ENCODE measurements at regions not wholly inside any gene's neighbourhood (a gene's known extent, or its start where the extent isn't known, plus 50 kb on each side); places are given as distances from the start of the nearest gene placed in this dataset.

DNA sequence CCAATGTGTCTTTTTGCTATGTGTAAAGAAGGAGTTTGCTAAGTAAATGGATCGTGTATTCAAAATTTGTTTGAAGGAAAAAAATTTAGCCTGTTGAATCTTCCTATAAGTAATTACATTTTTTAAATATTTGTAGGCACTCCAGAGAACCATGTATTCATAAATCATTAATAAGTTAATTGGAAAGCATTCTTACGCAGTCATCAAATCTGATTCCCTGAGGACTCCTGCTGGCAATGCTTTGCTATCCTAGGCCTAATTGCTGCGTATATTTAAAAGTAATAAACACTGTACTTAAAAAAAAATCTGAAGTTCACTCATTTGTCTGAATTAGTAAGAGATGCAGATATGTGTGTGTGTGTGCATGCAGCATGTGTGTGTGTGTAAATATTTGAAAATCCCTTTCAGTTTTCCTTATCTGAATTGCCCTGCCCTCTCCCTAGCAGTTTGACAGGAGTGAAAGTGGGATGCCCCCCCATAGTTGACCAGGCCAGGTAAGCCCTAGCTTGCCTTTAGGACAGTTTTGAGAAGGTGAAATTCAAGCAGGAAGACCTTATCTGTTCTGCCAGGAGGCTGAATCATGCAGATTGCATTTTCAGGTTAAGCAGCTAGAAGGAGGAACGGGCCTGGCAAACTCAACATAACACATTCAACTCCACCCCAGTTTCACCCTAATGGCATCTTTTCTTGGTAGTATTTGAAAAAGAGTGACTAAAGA is 81.2 kb upstream of the DNAH5 start:
- no peak for DNase-seq
- Histone ChIP-seq H2BK5ac (ENCODE audit: insufficient read length, low read length) (no peak overlapping the region), H3K79me1 (ENCODE audit: insufficient read depth, low read depth, low read length, poor library complexity, severe bottlenecking) (no peaks in the 10 kb centered on the region), H3K4me1 (ENCODE audit: insufficient read depth, low read length) (no peaks in the 10 kb centered on the region), H2BK120ac (ENCODE audit: low read depth, low read length, poor library complexity, severe bottlenecking) (no peak overlapping the region), H2AK5ac (ENCODE audit: insufficient read length, low read length) (no peak overlapping the region), H3T11ph (ENCODE audit: low read length) (no peak overlapping the region), H2BK12ac (ENCODE audit: insufficient read length, low read depth, low read length) (no peak overlapping the region), H4K91ac (ENCODE audit: insufficient read length, low read depth, low read length) (no peak overlapping the region), H2BK20ac (ENCODE audit: low read depth, low read length, poor library complexity, severe bottlenecking) (no peak overlapping the region), H3K14ac (ENCODE audit: insufficient read depth, low read length) (no peak overlapping the region), H3K9me3 (ENCODE audit: control insufficient read depth, low read depth, low read length) (no peaks in the 10 kb centered on the region), H3K4me2 (ENCODE audit: insufficient read depth, insufficient read length, low read length) (no peak overlapping the region), H3K56ac (ENCODE audit: insufficient read length, low read depth, low read length) (no peak overlapping the region), H4K20me1 (ENCODE audit: control insufficient read depth, insufficient read depth, insufficient read length) (no peaks in the 10 kb centered on the region), H4K8ac (replicated peaks; ENCODE audit: insufficient read length, low read depth, low read length) (no peak overlapping the region), H3K23ac (ENCODE audit: insufficient read length, low read depth, low read length) (no peak overlapping the region), H3K27me3 (ENCODE audit: insufficient read depth, low read length) (no peaks in the 10 kb centered on the region), H4K5ac (ENCODE audit: insufficient read length, low read depth, low read length) (no peak overlapping the region), H2BK15ac (ENCODE audit: low read depth, low read length) (no peak overlapping the region), H3K79me2 (ENCODE audit: insufficient read depth, low read length) (no peaks in the 10 kb centered on the region), H3K18ac (ENCODE audit: insufficient read length, low read depth, low read length) (no peak overlapping the region), H3K27ac (ENCODE audit: insufficient read length, low read depth, low read length) (no peak overlapping the region), H3K23me2 (ENCODE audit: insufficient read length, low read depth, low read length, poor library complexity, severe bottlenecking) (no peaks in the 10 kb centered on the region), H3K4ac (ENCODE audit: low read depth, low read length) (no peak overlapping the region), H3K9ac (ENCODE audit: extremely low read depth, insufficient read length, low read length) (no peak overlapping the region), H2AFZ (ENCODE audit: low read length) (no peak overlapping the region)
- Mint-ChIP-seq H3K27me3 (ENCODE audit: low read depth) (no peaks in the 10 kb centered on the region; the same call in 1 of the 2 replicates), H3K27ac (no peak overlapping the region), H3K36me3 (ENCODE audit: insufficient read depth in 1 of 3, low read depth in 3 of 3) (no peaks in the 10 kb centered on the region), H3K9me3 (no peaks in the 10 kb centered on the region), H3K4me3 (no peak overlapping the region), H3K4me1 (no peaks in the 10 kb centered on the region)
- no CpG with 5 or more reads among the region's 4 CpGs for WGBS (ENCODE audit: extremely low coverage, insufficient read length, low lambda C conversion rate)
- TF ChIP-seq, protein P1, sequence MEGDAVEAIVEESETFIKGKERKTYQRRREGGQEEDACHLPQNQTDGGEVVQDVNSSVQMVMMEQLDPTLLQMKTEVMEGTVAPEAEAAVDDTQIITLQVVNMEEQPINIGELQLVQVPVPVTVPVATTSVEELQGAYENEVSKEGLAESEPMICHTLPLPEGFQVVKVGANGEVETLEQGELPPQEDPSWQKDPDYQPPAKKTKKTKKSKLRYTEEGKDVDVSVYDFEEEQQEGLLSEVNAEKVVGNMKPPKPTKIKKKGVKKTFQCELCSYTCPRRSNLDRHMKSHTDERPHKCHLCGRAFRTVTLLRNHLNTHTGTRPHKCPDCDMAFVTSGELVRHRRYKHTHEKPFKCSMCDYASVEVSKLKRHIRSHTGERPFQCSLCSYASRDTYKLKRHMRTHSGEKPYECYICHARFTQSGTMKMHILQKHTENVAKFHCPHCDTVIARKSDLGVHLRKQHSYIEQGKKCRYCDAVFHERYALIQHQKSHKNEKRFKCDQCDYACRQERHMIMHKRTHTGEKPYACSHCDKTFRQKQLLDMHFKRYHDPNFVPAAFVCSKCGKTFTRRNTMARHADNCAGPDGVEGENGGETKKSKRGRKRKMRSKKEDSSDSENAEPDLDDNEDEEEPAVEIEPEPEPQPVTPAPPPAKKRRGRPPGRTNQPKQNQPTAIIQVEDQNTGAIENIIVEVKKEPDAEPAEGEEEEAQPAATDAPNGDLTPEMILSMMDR (conservative IDR thresholded peaks at IDR 0.05) = no peak

Measured in H9 (cell line).